Neuronal stem cell (in vitro differentiated cells): ENCODE measurements at regions not wholly inside any gene's neighbourhood (a gene's known extent, or its start where the extent isn't known, plus 50 kb on each side); places are given as distances from the start of the nearest gene placed in this dataset.

Experiments used
- DNase-seq: peaks from one replicate; pipeline ENCODE4 v3.0.0-alpha.2; 2013; ENCODE audit warnings: low spot score
- H2AFZ ChIP-seq: one replicate; pipeline ENCODE4 v1.6.1; 2013; ENCODE audit warnings: mild to moderate bottlenecking, low read length, inconsistent platforms
- H2AK5ac ChIP-seq: 2 replicates; pipeline ENCODE4 v1.6.1; 2013; ENCODE audit warnings: low read depth, mild to moderate bottlenecking, inconsistent platforms, low read length, moderate library complexity, mixed read lengths
- H2BK120ac ChIP-seq: 2 replicates; pipeline ENCODE4 v1.6.1; 2013; ENCODE audit warnings: low read depth, mild to moderate bottlenecking, inconsistent platforms, low read length, moderate library complexity, mixed read lengths
- H2BK12ac ChIP-seq: one replicate; pipeline ENCODE4 v1.6.1; 2013; ENCODE audit warnings: low read length, inconsistent platforms
- H2BK15ac ChIP-seq: 2 replicates; pipeline ENCODE4 v1.6.1; 2013; ENCODE audit warnings: mild to moderate bottlenecking, low read length, inconsistent platforms, mixed read lengths
- H2BK5ac ChIP-seq: one replicate; pipeline ENCODE4 v1.6.1; 2013; ENCODE audit warnings: inconsistent platforms, mild to moderate bottlenecking, low read length, moderate library complexity
- H3K14ac ChIP-seq: one replicate; pipeline ENCODE4 v1.6.1; 2013; ENCODE audit warnings: low read length, inconsistent platforms
- H3K18ac ChIP-seq: 2 replicates; pipeline ENCODE4 v1.6.1; 2013; ENCODE audit warnings: low read length, inconsistent platforms
- H3K23ac ChIP-seq: 2 replicates; pipeline ENCODE4 v1.6.1; 2013; ENCODE audit warnings: low read depth, mild to moderate bottlenecking, mixed read lengths, low read length, inconsistent platforms; ENCODE audit not compliant: poor library complexity
- H3K27ac ChIP-seq: replicated peaks from 3 replicates; pipeline ENCODE4 v1.5.1; 2013; ENCODE audit warnings: low read length, inconsistent platforms
- H3K27me3 ChIP-seq, 3 experiments: 2 replicates each; pipeline ENCODE4 v1.6.1; 2013; ENCODE audit warnings: low read length in 3 of 3, mild to moderate bottlenecking in 2 of 3, inconsistent platforms in 1 of 3, low read depth in 1 of 3, mixed read lengths in 1 of 3, moderate library complexity in 1 of 3; ENCODE audit not compliant: control insufficient read depth in 3 of 3, insufficient read depth in 3 of 3
- H3K36me3 ChIP-seq, 2 donors: replicated peaks in 1 of 2; 2 replicates each; pipeline ENCODE4 v1.6.1; 2013; ENCODE audit warnings: low read length in 2 of 2; ENCODE audit not compliant: control insufficient read depth in 2 of 2, insufficient read depth in 2 of 2
- H3K4ac ChIP-seq: 2 replicates; pipeline ENCODE4 v1.6.1; 2013; ENCODE audit warnings: inconsistent platforms, mild to moderate bottlenecking, low read length, moderate library complexity
- H3K4me1 ChIP-seq, 2 donors: 1 replicate in 1 of 2; 2 replicates in 1 of 2; pipeline ENCODE4 v1.6.1; 2013; ENCODE audit warnings: low read length in 2 of 2, low read depth in 1 of 2; ENCODE audit not compliant: control insufficient read depth in 2 of 2, insufficient read depth in 1 of 2
- H3K4me2 ChIP-seq: one replicate; pipeline ENCODE4 v1.6.1; 2013; ENCODE audit warnings: mild to moderate bottlenecking, low read length, inconsistent platforms; ENCODE audit not compliant: insufficient read depth, poor library complexity, severe bottlenecking
- H3K4me3 ChIP-seq, 2 donors: 2 replicates each; pipeline ENCODE4 v1.5.1; 2013; ENCODE audit warnings: low read length in 2 of 2, mild to moderate bottlenecking in 2 of 2, inconsistent platforms in 1 of 2, moderate library complexity in 1 of 2
- H3K79me1 ChIP-seq: one replicate; pipeline ENCODE4 v1.6.1; 2013; ENCODE audit warnings: low read depth, mild to moderate bottlenecking, inconsistent platforms, low read length, moderate library complexity
- H3K9ac ChIP-seq: one replicate; pipeline ENCODE4 v1.6.1; 2013; ENCODE audit warnings: mild to moderate bottlenecking, low read depth, low read length, inconsistent platforms; ENCODE audit not compliant: poor library complexity
- H3K9me3 ChIP-seq, 2 donors: replicated peaks in 1 of 2; 2 replicates each; pipeline versions ENCODE3 to v1.6.1; 2013; ENCODE audit warnings: low read length in 2 of 2, mild to moderate bottlenecking in 2 of 2, inconsistent platforms in 1 of 2, low read depth in 1 of 2, mixed read lengths in 1 of 2, moderate library complexity in 1 of 2; ENCODE audit not compliant: control insufficient read depth in 2 of 2, insufficient read depth in 1 of 2
- H4K8ac ChIP-seq: one replicate; pipeline ENCODE4 v1.6.1; 2013; ENCODE audit warnings: low read depth, mild to moderate bottlenecking, inconsistent platforms, low read length, moderate library complexity
- H4K91ac ChIP-seq: one replicate; pipeline ENCODE4 v1.6.1; 2013; ENCODE audit warnings: low read length, low read depth, mild to moderate bottlenecking, inconsistent platforms; ENCODE audit not compliant: poor library complexity
- WGBS, 2 donors: extraction: QIAGEN DNeasy Blood & Tissue Kit; methylation state at CpG; one replicate each; pipeline ENCODE4 v1.1.7; 2013; ENCODE audit warnings: missing lambda C conversion rate in 2 of 2, mixed read lengths in 1 of 2; ENCODE audit not compliant: insufficient read length in 2 of 2, insufficient replicate concordance in 1 of 2; ENCODE audit errors: extremely low coverage in 2 of 2; 5-methylcytosine and 5-hydroxymethylcytosine counted together

DNA sequence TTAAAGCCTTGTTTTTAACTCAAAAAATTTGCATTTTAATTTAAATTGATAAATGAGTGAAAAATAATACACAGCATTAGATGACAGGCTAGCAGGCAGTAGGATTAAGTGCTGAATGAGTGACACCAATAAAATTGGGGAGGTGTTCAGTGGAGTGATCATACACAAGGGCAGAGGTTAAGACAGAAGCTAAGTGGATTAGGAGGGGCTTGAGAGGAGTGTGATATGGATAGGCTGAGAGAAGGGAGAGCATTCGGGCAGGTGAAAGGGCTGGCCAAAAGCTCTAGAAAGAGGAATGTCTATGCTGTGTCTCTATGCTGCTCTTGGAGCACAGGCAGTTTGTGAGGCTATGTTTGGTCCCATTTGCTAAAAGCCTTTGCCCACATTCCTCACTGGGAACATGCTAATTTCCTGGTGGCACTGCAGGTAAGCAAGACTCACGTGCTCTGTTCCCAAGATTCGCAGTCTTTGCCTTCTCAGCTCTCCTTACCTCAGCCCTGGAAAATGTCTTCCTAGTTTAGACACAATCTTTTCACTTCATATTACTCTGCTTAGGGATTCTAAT is 52.8 kb upstream of the CCSER1 start:
- H4K91ac ChIP-seq: no peak overlapping the region
- no peak overlapping the region for H2BK12ac ChIP-seq
- peak; percentile 17 for DNase-seq
- H3K4me1 ChIP-seq: peaks cover 0 to 6% of the 10 kb centered on the region in 2 donors
- no peak overlapping the region for H3K23ac ChIP-seq
- no peaks in the 10 kb centered on the region for H3K79me1 ChIP-seq
- H3K27me3 ChIP-seq: peaks cover 0 to 5% (median 0%) of the 10 kb centered on the region in 3 experiments
- no peak overlapping the region for H3K14ac ChIP-seq
- no peak overlapping the region for H3K27ac ChIP-seq
- H4K8ac ChIP-seq: no peak overlapping the region
- H3K4me2 ChIP-seq: no peak overlapping the region
- no peak overlapping the region for H3K4me3 ChIP-seq
- no peak overlapping the region for H2BK15ac ChIP-seq
- no peaks in the 10 kb centered on the region for H3K36me3 ChIP-seq
- H2BK5ac ChIP-seq: no peak overlapping the region
- H3K9ac ChIP-seq: no peak overlapping the region
- no peak overlapping the region for H2AK5ac ChIP-seq
- no peak overlapping the region for H2BK120ac ChIP-seq
- H3K4ac ChIP-seq: no peak overlapping the region
- no CpG with 5 or more reads among the region's 3 CpGs for WGBS, 2 donors
- no peak overlapping the region for H3K18ac ChIP-seq
- H3K9me3 ChIP-seq: no peaks in the 10 kb centered on the region
- no peak overlapping the region for H2AFZ ChIP-seq
